B cell (primary cell): ENCODE measurements at regions not wholly inside any gene's neighbourhood (a gene's known extent, or its start where the extent isn't known, plus 50 kb on each side); places are given as distances from the start of the nearest gene placed in this dataset.
A peak's percentile ranks its signal among the peaks of the same experiment; 100 is the strongest.

ENCODE experiments used
- ATAC-seq: fragments of 200-7000 bp; cut with Tn5 transposase; one replicate; pipeline ENCODE4 v1.10.0; 2021; ENCODE audit warnings: low read depth, mild to moderate bottlenecking, moderate number of reproducible peaks, moderate library complexity
- CTCF ChIA-PET: fragments of 350-600 bp; sonication (Branson Sonifier 250); formaldehyde crosslinking; loops from one replicate; lab custom pipeline; 2021; ENCODE audit warnings: antibody characterized with exemption, inconsistent platforms; lab: Charles Lee
- POLR2A ChIA-PET: fragments of 350-600 bp; sonication (Branson Sonifier 250); formaldehyde crosslinking; loops from one replicate; lab custom pipeline; 2021; ENCODE audit warnings: antibody characterized with exemption; lab: Charles Lee
- DNase-seq: peaks from one replicate; pipeline ENCODE4 v3.0.0; 2013
- H2AFZ ChIP-seq: 2 replicates; pipeline ENCODE4 v1.6.1; 2012; ENCODE audit warnings: mild to moderate bottlenecking, low read depth, low read length; ENCODE audit not compliant: insufficient read depth, poor library complexity, severe bottlenecking
- H3K27ac ChIP-seq, 2 donors: 1 replicate in 1 of 2; 2 replicates in 1 of 2; pipeline ENCODE4 v1.5.1; 2012 to 2013; ENCODE audit warnings: low read length in 2 of 2, mild to moderate bottlenecking in 2 of 2, moderate library complexity in 1 of 2
- H3K27me3 ChIP-seq, 4 experiments: fragments of 200-600 bp in 1 of 4; sonication (generic) in 1 of 4; replicated peaks in 1 of 4; 1 replicate in 2 of 4; 2 replicates in 2 of 4; pipeline versions ENCODE4 v1.6.1 to v1.7.0; 2013 to 2016; ENCODE audit warnings: low read length in 3 of 4, mild to moderate bottlenecking in 2 of 4, mixed read lengths in 1 of 4, moderate library complexity in 1 of 4; ENCODE audit not compliant: insufficient read depth in 4 of 4, control insufficient read depth in 3 of 4; ENCODE audit errors: control extremely low read depth in 1 of 4
- H3K36me3 ChIP-seq, 2 experiments: replicated peaks in 1 of 2; 1 replicate in 1 of 2; 2 replicates in 1 of 2; pipeline versions ENCODE4 v1.6.1 to v1.7.1; 2013; ENCODE audit warnings: low read length in 1 of 2; ENCODE audit not compliant: insufficient read depth in 2 of 2, control insufficient read depth in 1 of 2; ENCODE audit errors: control extremely low read depth in 1 of 2, extremely low read depth in 1 of 2
- H3K4me1 ChIP-seq, 2 donors: fragments of 200-600 bp in 1 of 2; sonication (generic) in 1 of 2; 1 replicate in 1 of 2; 2 replicates in 1 of 2; pipeline versions ENCODE4 v1.5.1 to v1.6.1; 2013 to 2017; ENCODE audit warnings: low read length in 2 of 2; ENCODE audit not compliant: control insufficient read depth in 2 of 2, insufficient read depth in 2 of 2
- H3K4me2 ChIP-seq: replicated peaks from 2 replicates; pipeline ENCODE3; 2012; ENCODE audit warnings: mild to moderate bottlenecking, low read depth, low read length; ENCODE audit not compliant: poor library complexity, severe bottlenecking
- H3K4me3 ChIP-seq, 5 experiments: fragments of 200-600 bp in 1 of 5; sonication (generic) in 1 of 5; 1 replicate in 3 of 5; 2 replicates in 2 of 5; pipeline versions ENCODE4 v1.5.1 to v1.7.0; 2011 to 2016; ENCODE audit warnings: low read length in 4 of 5, mild to moderate bottlenecking in 4 of 5, low read depth in 2 of 5, control low read depth in 1 of 5, moderate library complexity in 1 of 5; ENCODE audit not compliant: insufficient read depth in 1 of 5; ENCODE audit errors: control extremely low read depth in 1 of 5, extremely low read depth in 1 of 5
- H3K79me2 ChIP-seq: fragments of 200-600 bp; sonication (generic); one replicate; pipeline ENCODE4 v1.6.0; 2016; ENCODE audit warnings: low read length; ENCODE audit not compliant: control insufficient read depth, insufficient read depth
- H3K9ac ChIP-seq: fragments of 200-600 bp; sonication (generic); 2 replicates; pipeline ENCODE4 v1.6.1; 2017; ENCODE audit warnings: mild to moderate bottlenecking, low read length, moderate library complexity
- H3K9me3 ChIP-seq, 3 donors: one replicate each; pipeline versions ENCODE4 v1.6.1 to v1.7.1; 2013; ENCODE audit warnings: low read length in 2 of 3; ENCODE audit not compliant: control insufficient read depth in 2 of 3, insufficient read depth in 1 of 3; ENCODE audit errors: control extremely low read depth in 1 of 3
- H4K20me1 ChIP-seq: 2 replicates; pipeline ENCODE4 v1.6.0; 2012; ENCODE audit warnings: mild to moderate bottlenecking, low read length; ENCODE audit not compliant: insufficient read depth, control insufficient read depth, poor library complexity, severe bottlenecking
- H3K27ac Mint-ChIP-seq: one replicate; pipeline ENCODE4 v1.8.0; 2021; ENCODE audit warnings: mixed read lengths
- H3K27me3 Mint-ChIP-seq: one replicate; pipeline ENCODE4 v1.8.0; 2021; ENCODE audit warnings: mixed read lengths
- H3K4me1 Mint-ChIP-seq: one replicate; pipeline ENCODE4 v1.8.0; 2021; ENCODE audit warnings: mixed read lengths
- H3K4me3 Mint-ChIP-seq: one replicate; pipeline ENCODE4 v1.8.0; 2021; ENCODE audit warnings: mixed read lengths
- H3K9me3 Mint-ChIP-seq: one replicate; pipeline ENCODE4 v1.8.0; 2022; ENCODE audit warnings: mixed read lengths; ENCODE audit not compliant: insufficient read depth
- EZH2 ChIP-seq: IDR thresholded peaks from 2 replicates; pipeline ENCODE4 v1.6.1; 2012; ENCODE audit warnings: borderline replicate concordance, low read depth, mild to moderate bottlenecking, moderate library complexity, low read length; ENCODE audit not compliant: insufficient read depth, poor library complexity, severe bottlenecking
- WGBS: methylation state at CpG from one replicate; pipeline ENCODE4 v1.1.5; 2013; ENCODE audit warnings: missing lambda C conversion rate; ENCODE audit not compliant: insufficient coverage; 5-methylcytosine and 5-hydroxymethylcytosine counted together
- intact Hi-C: fragments of 100-400 bp; cut with micrococcal nuclease; formaldehyde crosslinking; loops from one replicate; pipeline ENCODE4 v1.10.0; 2022
- TF ChIP-seq, protein P1 (sequence below): fragments of 200-600 bp; IDR thresholded peaks from one replicate; pipeline ENCODE4 v1.8.0; 2022; ENCODE audit warnings: antibody characterized with exemption, mild to moderate bottlenecking

DNA sequence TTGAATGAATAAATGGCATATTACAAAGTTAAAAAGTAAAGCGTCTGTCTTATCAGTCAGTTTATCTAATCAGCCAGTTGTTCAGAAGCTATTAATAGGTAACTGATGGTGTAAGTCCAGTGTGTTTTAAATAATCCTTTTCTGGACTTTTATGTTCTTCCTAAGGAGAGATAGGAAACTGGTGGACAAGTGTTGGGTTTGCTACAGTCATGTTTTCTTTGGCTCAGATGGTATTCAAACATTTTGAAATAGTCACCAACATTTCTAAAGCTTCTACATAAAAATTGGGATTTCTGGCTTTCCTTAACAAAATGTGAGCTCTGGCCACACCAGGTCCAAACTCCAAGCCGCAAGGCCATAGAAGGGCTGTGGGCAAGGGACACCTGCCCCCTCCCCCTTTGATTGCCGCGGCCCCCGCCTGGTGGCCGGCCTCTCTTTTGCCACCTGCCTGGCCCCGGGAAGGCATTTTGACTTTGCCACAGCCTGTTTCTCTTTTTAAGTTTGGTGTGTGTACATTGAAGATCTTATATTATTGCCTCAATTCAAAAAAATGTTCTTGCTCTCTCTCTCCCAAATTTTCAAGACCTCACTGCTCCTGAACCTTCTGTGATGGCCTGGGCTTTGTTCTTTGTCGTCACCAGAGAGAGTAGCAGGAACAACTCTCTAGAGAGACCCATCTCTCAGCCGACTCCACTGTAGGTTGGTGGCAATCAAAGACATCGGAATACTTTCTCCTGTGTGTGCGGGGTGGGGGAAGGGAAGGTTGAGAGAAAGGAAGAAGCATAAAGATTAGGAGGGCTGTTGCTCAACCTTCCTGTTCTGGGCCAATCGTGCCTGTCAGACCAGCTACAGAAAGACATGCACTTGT lies 84.0 kb upstream of the ZNF217 start:
- H3K4me1 ChIP-seq = peaks cover 24 to 25% of the 10 kb centered on the region in 2 donors
- intact Hi-C loops = loop anchor here (5.0 kb wide), 1 partner anchor 35 kb away; no protein-coding TSS in a partner anchor
- peak overlapping the region; percentile 24 for H3K9ac ChIP-seq
- H3K36me3 ChIP-seq = no peaks in the 10 kb centered on the region
- WGBS = 31% methylated on average over 4 of the region's 12 CpGs
- no peaks in the 10 kb centered on the region for H3K27me3 ChIP-seq
- H3K79me2 ChIP-seq = no peaks in the 10 kb centered on the region
- no peak overlapping the region for H3K27ac ChIP-seq
- peaks cover 25% of the 10 kb centered on the region for H3K4me1 Mint-ChIP-seq
- ChIA-PET POLR2A (interaction anchor here (0.7 kb wide), 3 partner anchors 91 to 262 kb away, joined by 3 to 9 read pairs (median 7); no protein-coding TSS in a partner anchor), CTCF (interaction anchor here (0.7 to 1.5 kb wide), 3 partner anchors 237 to 530 kb away, joined by 3 to 5 read pairs (median 3); no protein-coding TSS in a partner anchor)
- peak overlapping the region; percentile 80 for H2AFZ ChIP-seq
- H3K27ac Mint-ChIP-seq = peak overlapping the region; percentile 77
- ATAC-seq (no peak), DNase-seq (no peak)
- H3K4me3 ChIP-seq = peak overlapping the region in 3 of 5 experiments; percentile 7 to 36 (median 11)
- peak overlapping the region; percentile 59 for H3K4me2 ChIP-seq
- no peaks in the 10 kb centered on the region for H3K9me3 Mint-ChIP-seq
- H3K4me3 Mint-ChIP-seq = peak overlapping the region; percentile 63
- TF ChIP-seq EZH2 = no peak
- TF ChIP-seq, protein P1, sequence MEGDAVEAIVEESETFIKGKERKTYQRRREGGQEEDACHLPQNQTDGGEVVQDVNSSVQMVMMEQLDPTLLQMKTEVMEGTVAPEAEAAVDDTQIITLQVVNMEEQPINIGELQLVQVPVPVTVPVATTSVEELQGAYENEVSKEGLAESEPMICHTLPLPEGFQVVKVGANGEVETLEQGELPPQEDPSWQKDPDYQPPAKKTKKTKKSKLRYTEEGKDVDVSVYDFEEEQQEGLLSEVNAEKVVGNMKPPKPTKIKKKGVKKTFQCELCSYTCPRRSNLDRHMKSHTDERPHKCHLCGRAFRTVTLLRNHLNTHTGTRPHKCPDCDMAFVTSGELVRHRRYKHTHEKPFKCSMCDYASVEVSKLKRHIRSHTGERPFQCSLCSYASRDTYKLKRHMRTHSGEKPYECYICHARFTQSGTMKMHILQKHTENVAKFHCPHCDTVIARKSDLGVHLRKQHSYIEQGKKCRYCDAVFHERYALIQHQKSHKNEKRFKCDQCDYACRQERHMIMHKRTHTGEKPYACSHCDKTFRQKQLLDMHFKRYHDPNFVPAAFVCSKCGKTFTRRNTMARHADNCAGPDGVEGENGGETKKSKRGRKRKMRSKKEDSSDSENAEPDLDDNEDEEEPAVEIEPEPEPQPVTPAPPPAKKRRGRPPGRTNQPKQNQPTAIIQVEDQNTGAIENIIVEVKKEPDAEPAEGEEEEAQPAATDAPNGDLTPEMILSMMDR = no peak
- peaks cover 0 to 9% (median 0%) of the 10 kb centered on the region in 3 donors for H3K9me3 ChIP-seq
- H4K20me1 ChIP-seq = no peaks in the 10 kb centered on the region
- no peaks in the 10 kb centered on the region for H3K27me3 Mint-ChIP-seq

GRCh38 chr20:53676987-53677386 lies 83.3 kb upstream of the ZNF217 start:
- Mint-ChIP-seq H3K9me3 (no peaks in the 10 kb centered on the region), H3K27ac (no peak overlapping the region), H3K4me3 (no peak overlapping the region), H3K27me3 (no peaks in the 10 kb centered on the region), H3K4me1 (peaks cover 23% of the 10 kb centered on the region)
- Histone ChIP-seq H3K4me2 (no peak overlapping the region), H3K27me3 (no peaks in the 10 kb centered on the region), H3K36me3 (no peaks in the 10 kb centered on the region), H3K9ac (no peak overlapping the region), H2AFZ (no peak overlapping the region), H3K4me3 (no peak overlapping the region), H3K4me1 (peaks cover 19 to 20% of the 10 kb centered on the region in 2 donors), H3K27ac (no peak overlapping the region), H3K79me2 (no peaks in the 10 kb centered on the region), H4K20me1 (no peaks in the 10 kb centered on the region), H3K9me3 (peaks cover 0 to 9% (median 0%) of the 10 kb centered on the region in 3 donors)
- ATAC-seq (no peak), DNase-seq (no peak)
- 100% methylated on average over 5 of the region's 8 CpGs for WGBS
- POLR2A ChIA-PET = interaction anchor here (0.7 kb wide), 2 partner anchors 92 to 98 kb away, joined by 7 to 9 read pairs; no protein-coding TSS in a partner anchor
- TF ChIP-seq, protein P1 = no peak
- no peak for TF ChIP-seq EZH2
- CTCF ChIA-PET = interaction anchor here (0.6 to 1.4 kb wide), 4 partner anchors 19 to 530 kb away, joined by 3 read pairs; no protein-coding TSS in a partner anchor
- intact Hi-C loops = loop anchor here (5.0 kb wide), 1 partner anchor 35 kb away; no protein-coding TSS in a partner anchor
